Fibroblast of the conjunctiva (primary cell): ENCODE measurements at regions not wholly inside any gene's neighbourhood (a gene's known extent, or its start where the extent isn't known, plus 50 kb on each side); places are given as distances from the start of the nearest gene placed in this dataset.
"Not testable (repeated sequence)": the region's sequence is repeated elsewhere in the genome, so short reads cannot be mapped to it uniquely, and the experiment has no call there.

Source experiments
- DNase-seq: peaks from one replicate; pipeline ENCODE4 v3.0.0-alpha.2; 2010; ENCODE audit warnings: low read depth

DNA sequence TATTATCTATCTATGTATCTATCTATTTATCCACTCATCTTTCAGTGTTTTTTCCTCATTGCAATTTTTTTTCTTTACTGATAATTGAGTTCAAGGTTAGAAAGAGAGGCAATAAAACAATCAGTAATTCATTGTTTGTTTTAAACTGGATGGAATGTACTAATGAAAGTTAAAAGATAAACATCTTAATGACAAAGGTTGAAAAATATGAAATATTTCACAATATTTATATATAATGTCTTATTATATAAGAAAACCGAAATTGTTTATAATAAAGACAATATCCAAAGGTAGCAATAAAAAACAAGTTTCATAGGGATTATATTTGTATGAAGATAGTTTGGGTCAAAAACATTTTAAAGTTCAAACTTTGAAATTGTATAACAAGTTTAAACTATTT is 1015.5 kb upstream of the MIR17HG start:
- DNase-seq = no peak

- DNase-seq = no peak
These were observed 1011.0 kb upstream of the MIR17HG start for GRCh38 chr13:90336507-90336906.

DNA sequence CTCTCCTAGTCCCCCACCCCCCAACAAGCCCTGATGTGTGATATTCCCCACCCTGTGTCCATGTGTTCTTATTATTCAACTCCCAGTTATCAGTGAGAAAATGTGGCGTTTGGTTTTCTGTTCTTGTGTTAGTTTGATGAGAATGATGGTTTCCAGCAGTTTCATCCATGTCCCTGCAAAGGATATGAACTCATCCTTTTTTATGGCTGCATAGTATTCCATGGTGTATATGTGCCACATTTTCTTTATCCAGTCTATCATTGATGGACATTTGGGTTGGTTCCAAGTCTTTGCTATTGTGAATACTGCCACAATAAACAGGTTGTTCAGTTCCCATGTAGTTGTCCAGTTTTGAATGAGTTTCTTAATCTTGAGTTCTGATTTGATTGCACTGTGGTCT is 1006.1 kb upstream of the MIR17HG start:
- DNase-seq = not testable (repeated sequence)

- not testable (repeated sequence) for DNase-seq
These were observed 998.9 kb upstream of the MIR17HG start for GRCh38 chr13:90348477-90349136.

DNA sequence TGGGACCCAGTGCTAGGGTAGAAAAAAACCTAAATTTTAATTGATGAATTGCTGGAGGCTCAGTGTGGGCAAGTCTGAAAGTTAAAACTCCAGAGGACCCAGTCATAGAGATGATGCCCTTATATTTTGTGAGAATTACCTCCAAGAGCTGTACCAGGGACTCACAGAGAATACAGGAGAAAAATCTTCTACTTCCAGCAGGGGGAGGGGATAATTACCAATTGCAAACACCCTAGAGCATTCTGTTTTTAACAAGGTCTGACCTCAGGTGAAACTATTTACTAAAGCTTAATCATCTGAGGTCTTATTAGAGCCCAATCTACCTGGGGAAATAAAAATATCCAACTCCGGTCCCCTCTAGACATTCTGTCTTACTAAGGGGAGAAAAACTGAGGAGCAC is 994.7 kb upstream of the MIR17HG start:
- DNase-seq = no peak

- DNase-seq = no peak
These were observed 992.2 kb upstream of the MIR17HG start for GRCh38 chr13:90355162-90355751.

DNA sequence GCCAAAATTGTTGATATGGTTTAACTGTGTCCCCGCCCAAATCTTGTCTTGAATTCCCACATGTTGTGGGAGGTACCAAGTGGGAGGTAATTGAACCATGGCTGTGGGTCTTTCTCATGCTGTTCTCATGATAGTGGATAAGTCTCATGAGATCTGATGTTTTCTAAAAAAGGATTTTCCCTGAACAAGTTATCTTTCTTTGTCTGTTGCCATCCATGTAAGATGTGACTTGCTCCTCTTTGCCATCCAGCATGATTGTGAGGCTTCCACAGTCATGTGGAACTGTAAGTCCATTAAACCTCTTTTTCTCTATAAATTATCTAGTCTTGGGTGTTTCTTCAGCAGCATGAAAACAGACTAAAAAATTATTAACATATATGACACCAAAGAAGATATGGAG is 986.7 kb upstream of the MIR17HG start:
- no peak for DNase-seq

DNA sequence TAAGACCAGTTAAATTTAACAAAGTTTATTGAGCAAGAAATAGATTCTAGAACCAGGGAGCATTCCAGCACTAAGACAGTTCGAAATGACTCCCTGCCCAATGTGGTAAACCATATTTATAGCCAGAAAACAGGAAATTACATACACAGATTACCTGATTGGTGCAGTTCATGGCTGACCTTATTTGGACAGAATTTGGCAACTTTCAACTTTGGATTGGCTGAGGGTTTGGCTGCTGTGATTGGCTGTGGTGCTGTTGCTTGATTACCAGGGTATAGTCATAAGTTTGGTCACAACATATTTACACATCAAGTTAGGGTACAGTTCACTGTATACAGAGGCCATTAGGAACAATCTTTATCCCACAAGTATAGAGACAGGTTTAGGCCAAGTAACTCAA is 984.8 kb upstream of the MIR17HG start:
- DNase-seq = no peak

GRCh38 chr13:90365130-90365529 is 982.4 kb upstream of the MIR17HG start:
- DNase-seq = no peak

DNA sequence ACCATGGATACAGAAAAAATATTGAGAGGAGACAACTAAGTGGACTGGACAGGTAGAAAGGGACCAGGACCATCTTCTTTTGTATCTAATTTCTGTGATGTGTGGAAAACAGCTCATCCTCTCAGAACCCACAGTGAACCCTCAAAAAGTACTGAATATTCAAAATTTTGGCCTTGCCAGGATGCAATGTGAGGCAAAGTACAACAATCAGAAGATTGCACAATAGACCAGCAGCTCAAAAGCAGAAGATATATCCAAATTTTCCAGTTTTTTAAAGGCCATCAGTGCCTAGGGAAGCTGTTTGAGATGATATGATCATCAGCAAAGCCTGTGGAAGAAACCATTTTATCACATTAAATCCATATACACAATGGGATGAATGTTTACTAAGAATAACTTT is 973.3 kb upstream of the MIR17HG start:
- no peak for DNase-seq

GRCh38 chr13:90375851-90376250 is 971.6 kb upstream of the MIR17HG start:
- no peak for DNase-seq

DNA sequence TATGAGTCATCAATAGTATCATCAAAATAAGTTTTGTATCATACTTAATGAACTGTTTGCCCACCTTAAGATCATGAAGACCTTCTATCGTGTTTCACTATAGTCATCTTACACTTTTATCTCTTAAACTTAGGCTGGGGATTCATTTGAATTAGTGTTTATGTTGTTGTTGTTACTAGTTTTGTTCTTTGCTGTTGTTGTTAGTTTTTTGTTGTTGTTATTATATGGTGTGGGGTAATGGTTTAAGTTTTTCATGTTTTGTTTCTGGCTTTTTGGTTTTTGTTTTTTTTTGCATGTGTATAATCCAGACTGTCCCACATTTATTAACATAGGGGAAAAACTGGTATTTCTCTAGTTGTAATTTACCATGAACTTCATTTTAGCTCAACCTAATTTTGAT is 965.1 kb upstream of the MIR17HG start:
- no peak for DNase-seq

DNA sequence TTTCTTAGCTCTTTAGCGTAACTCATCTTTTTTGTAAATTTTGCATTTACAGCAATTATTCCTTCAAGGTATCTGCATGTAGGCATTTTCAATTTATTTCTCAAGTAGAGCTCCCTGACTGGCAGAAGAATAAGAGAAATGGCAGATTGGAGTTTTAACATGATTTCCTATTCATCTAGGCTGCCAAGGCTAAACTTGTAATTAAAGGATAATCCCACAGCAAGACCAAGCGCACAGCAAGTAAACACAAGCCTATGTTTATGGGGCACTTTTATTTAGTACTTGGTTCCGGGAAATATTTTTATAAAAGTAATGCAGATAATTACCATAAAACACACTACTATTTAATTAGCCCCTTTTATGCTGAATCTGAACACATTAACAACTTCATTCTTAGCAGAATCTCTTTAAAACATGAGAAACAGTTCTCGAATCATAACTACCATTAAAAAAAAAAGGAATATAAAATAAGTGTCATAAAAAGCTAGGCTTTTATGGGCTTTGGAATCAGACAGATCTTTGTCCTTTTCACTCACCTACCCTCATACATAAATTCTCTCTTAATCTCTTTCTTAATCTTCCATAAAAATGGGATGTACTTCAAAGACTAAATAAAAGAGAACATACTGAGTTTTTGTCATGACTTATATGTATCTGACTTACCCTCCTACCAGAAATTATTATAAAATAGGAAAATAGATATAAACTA is 961.6 kb upstream of the MIR17HG start:
- no peak for DNase-seq

GRCh38 chr13:90388887-90389452 is 958.5 kb upstream of the MIR17HG start:
- DNase-seq = no peak

- no peak for DNase-seq
These were observed 958.0 kb upstream of the MIR17HG start for GRCh38 chr13:90389537-90389936.

DNA sequence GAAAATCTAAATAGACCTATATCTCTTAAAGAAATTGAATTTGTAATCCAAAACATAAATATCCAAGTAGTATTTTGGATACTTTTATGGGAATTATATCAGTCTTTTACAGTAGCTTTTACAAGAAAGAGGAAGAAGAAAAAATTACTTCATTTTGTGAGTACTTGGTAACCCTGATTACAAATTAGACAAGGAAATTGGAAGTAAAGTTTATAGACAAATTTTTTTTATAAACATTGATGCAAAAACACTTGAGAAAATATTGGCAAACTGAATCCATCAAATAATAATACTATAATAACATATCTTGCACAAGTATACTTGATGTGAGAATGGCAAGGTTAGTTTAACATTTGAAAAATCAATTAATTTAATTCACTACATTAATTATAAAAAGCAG is 954.1 kb upstream of the MIR17HG start:
- no peak for DNase-seq

DNA sequence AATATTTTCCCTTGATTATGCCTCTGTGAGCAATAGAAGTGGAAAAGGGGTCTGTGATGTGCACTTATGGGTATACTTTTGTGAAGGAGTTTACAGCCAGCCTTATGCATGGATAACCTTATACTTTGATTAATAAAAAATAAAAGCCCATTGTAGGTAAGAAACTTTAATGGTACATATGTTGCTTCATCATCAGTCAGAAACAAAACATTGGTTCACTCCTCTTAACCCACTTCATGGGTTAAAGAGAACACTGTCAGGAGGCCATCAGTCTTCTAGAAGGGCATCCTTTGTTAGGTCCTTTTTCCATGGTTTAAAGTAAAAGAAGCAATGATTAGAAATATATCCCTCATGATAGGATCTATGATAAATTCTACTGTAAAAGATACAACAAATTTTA is 952.1 kb upstream of the MIR17HG start:
- no peak for DNase-seq

- no peak for DNase-seq
These were observed 951.6 kb upstream of the MIR17HG start for GRCh38 chr13:90395846-90396245.

GRCh38 chr13:90396266-90396665 is 951.2 kb upstream of the MIR17HG start:
- no peak for DNase-seq

DNA sequence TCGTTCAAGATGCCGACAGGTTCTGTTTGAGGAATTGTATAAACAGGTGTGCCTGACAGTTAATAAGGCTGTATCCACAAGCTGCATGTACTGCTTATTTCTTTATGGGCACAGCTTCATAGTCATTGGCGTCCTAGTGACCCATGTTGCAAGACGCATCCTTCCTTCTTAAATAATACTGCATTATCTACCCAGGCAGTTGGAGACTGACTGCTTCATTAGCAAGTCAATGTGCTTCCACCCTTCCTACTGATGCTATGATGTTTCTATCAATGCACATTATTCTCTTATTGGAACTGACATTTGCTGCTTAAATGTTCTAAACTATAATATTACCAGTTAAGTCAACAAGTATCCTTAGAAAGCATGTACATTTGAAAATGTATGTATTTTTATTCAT is 950.0 kb upstream of the MIR17HG start:
- DNase-seq = no peak

- DNase-seq = no peak
These were observed 947.1 kb upstream of the MIR17HG start for GRCh38 chr13:90400372-90400771.

DNA sequence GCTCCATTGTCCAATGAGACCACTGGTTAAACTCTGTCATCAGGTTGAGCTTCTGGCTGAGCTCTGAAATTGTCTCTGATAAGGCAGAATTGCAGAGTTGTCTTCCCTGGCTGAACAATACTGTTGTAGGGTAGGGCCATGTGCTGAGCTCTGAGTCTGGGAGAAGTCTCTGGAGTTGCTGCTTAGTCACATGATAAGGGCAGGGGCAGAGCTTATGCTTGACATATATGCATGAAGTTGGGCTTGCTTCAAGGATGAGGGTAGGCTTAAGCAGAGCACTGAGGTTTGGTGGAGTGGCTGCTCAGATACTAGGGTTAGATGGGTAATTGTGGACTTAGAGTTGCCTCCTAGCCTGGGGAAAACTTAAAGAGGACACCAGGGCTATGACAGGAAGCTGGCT is 946.3 kb upstream of the MIR17HG start:
- DNase-seq = no peak

- no peak for DNase-seq
These were observed 945.4 kb upstream of the MIR17HG start for GRCh38 chr13:90402102-90402501.
